HG03565 (cell line): ENCODE measurements at regions not wholly inside any gene's neighbourhood (a gene's known extent, or its start where the extent isn't known, plus 50 kb on each side); places are given as distances from the start of the nearest gene placed in this dataset.
"Not testable (repeated sequence)": the region's sequence is repeated elsewhere in the genome, so short reads cannot be mapped to it uniquely, and the experiment has no call there.

Source experiments
- ATAC-seq: cut with Tn5 transposase; IDR thresholded peaks from one replicate; pipeline ENCODE4 v1.9.1; 2021; ENCODE audit warnings: mild to moderate bottlenecking, moderate library complexity; ENCODE audit not compliant: unreplicated experiment

DNA sequence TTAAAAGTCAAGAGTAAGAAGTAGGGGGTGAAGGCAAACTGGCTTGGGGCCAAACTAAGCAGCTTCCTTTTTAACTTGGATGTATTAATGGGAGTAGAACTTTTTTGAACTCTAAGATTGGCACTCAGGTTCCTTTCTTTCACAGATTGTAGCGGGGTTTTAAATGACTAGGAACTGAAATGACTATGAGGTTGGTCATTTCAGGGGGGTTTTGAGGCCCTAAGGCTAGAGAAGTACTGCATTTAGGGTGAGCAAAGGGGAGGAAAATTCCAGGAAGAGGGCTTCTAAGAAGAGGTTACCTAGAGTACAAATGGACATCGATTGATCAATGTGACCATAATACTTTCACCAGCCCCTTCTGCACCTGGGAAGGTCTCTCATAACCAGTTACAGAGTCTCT, 381.8 kb downstream of the MLLT3 start:
- no peak for ATAC-seq

DNA sequence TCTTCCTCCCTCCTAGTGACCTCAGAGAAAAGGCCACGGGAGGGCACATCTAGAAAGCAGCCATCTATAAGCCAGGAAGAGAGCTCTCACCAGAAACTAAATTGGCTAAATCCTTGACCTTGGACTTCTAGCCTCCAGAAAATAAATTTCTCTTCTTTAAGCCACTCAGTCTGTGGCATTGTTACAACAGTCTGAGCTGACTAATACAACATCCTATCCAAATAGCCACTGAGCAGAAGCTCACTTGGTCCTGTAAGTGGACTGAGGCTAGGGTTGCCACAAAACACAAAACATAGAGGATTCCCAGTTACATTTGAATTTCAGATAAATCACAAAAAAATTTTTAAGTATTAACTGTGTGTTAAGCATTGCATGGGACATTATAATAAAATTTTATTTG, 383.4 kb downstream of the MLLT3 start:
- no peak for ATAC-seq

DNA sequence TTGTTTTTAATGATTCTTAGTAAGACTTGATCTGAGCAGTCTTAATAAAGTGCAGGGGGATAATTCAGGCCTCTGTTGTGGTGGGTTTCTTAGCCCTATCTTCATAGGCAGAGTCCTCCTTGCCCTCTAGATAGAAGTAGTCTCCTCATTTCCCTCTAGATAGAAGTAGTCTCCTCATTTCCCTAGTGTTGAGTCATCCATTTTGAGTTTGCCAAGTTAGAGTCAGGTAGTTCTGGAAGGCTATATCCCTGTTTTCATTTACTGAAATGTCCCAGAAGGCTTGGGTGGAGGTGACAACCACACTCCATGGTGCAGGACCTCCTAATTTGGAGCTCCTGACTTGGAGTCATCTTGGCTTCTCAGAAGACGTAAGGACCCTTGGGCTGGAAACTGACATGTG, 384.6 kb downstream of the MLLT3 start:
- ATAC-seq: no peak

DNA sequence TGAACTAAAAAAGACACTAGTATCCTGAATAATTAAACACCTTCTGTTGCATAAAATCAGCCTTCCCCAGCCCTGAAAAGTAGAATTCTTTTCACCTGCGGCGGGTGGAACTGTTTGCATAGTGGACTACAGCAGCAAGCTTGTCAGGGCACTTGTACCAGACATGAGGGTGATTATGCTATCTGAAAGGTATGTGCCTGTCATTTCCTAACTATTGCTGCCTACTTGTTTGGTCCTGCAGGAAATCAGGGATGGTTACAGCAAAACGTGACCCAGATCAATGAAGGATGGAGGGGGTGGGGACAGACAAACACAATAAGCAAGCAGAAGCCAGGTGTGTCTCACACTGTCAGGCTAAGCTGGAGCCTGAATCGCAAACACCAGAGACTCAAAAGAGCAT, 385.6 kb downstream of the MLLT3 start:
- no peak for ATAC-seq

DNA sequence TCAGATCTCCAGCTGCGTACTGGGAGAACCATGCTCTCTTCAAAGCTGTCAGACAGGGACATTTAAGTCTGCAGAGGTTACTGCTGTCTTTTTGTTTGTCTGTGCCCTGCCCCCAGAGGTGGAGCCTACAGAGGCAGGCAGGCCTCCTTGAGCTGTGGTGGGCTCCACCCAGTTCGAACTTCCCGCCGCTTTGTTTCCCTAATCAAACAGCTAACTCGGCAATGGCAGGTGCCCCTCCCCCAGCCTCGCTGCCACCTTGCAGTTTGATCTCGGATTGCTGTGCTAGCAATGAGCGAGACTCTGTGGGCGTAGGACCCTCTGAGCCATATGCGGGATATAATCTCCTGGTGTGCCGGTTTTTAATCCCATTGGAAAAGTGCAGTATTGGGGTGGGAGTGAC, 387.1 kb downstream of the MLLT3 start:
- not testable (repeated sequence) for ATAC-seq

DNA sequence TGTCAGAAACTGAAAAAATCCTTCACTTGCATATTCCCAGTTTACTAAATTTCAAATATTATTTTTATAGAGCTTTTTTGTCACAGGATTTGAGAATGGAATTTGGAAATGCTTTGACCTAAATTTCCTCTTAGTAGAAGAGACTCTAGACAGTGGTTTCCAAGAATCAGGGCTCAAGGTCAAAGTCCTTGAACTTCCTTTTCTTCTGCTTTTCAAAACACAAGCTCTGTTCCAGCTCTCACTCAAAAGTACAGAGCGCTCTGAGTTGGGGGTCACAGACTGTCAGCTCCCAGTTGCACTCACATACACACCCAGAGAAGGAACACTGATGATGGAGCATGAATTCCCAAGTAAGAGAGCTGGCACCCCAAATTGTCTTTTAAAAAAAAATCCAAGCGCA, 394.2 kb downstream of the MLLT3 start:
- ATAC-seq: no peak

DNA sequence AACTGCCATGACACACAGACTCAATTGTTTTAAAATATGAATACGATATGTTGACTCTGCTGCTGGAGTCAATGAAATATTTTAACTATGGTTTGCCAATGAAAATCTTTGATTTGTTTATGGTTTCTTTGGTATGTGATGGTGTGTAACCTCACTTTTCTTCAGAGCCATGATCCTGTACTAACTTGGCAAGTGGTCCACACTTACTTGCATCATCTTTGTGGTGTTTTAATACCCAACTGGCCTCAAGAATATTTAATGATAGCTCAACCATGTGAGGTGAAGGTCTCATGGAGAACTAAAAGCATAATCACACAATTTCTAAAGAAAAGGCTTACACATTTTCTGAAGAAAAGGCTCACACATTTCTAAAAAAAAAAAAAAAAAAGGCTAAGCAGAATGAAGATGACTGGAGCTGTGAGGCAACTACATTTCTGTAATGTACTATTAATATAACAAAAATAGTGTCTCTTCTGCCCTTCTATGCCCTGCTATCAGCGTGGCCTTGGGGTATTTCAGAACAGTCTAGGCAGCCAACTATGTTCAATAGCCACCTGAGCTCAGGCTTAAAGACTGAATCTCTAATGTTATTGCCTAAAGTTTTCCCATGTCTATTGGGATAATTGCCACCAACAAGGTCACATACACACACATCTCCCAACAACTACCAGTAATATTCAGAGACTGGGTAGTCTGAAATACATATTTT, 395.0 kb downstream of the MLLT3 start:
- no peak for ATAC-seq

DNA sequence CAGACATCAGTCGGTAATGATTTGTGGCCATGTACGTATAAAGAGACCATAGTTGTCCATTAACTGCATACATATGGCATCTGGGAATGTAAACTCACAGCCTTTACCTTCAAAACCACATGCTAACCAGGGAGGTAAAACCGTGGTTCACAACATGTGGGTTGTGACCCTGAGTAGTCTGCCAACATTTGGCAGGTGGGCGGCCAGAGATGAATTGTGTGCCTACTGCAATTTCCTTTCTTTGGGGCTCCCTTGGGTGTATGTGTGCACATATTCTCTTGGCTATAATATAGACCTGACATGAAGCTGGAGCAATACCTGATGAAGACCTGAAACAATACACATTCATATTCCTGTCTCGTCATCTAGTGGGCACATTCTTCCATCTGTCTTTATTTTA, 396.0 kb downstream of the MLLT3 start:
- no peak for ATAC-seq

DNA sequence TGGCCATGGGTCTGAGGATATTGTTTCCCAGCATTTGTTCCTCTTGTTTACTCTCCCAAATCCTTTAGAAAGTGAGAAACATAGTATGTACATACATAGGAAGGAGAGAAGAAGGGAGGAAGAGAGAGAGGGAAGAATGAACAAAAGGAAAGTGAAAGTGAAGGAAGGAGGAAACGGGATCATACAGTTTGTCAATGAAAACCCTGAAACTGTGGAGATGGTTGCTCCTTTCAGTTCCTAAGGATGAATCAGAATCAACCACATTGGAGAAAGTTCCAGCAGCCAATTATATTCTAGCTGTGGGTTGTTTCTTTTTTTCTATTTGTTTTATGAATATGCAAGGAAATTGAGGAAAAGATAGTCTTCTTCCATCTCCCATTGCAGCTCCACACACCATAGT, 396.5 kb downstream of the MLLT3 start:
- no peak for ATAC-seq

DNA sequence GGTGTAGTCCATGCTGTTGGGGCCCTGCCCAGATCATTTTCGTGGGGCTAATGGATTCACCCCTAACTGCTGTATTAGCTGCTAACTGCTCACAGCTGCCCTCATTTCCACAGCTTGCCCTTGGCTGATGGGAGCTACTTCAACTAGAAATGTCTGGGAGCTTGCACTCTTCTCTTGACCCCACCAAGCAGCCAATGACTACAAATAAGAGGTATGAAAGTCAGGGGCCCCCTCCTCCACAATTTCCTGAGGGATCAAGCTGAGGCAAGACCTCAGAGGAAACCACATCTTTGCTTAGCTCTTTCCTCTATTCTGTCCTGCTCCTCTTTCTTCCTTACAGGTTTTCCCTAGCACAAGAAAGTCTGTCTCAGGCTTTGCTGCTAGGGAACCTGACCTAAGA, 397.5 kb downstream of the MLLT3 start:
- ATAC-seq: no peak

DNA sequence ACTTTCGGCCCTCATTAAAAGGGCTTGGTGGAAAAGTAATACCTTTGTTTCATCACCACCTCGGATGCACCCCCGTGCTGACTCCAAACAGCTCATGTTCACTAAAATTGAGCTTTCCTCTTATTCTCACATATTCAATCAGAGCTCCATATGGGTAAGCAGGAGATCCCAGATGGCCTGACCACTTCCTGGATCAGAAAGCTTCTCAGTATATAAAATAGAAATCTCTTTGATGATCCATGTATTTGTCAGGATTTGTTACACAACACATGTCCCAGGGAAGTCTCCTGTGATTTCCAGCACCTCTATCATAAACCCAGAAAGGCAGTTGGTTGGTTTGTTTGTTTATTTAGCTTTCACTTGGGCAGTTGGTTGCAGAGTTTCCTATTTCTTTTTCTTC, 402.0 kb downstream of the MLLT3 start:
- ATAC-seq: no peak

DNA sequence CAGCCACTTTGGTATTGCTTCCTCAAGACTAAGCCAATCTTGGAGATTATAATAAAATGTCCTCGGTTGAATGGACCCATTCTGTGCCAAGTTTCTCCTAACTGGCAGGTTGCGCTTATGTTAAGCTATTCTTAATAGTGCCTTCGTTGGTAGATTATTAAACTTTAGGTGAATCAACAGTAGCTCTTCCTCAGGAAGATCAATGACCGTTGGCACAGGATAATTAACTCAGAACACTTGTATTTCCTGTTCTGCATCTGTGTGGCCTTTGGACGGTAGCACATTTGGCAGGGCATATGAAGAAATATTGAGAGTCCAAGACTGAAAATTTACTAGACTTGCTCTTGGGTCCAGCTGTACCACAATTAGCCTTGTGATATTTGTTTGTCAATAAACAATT, 402.9 kb downstream of the MLLT3 start:
- no peak for ATAC-seq

DNA sequence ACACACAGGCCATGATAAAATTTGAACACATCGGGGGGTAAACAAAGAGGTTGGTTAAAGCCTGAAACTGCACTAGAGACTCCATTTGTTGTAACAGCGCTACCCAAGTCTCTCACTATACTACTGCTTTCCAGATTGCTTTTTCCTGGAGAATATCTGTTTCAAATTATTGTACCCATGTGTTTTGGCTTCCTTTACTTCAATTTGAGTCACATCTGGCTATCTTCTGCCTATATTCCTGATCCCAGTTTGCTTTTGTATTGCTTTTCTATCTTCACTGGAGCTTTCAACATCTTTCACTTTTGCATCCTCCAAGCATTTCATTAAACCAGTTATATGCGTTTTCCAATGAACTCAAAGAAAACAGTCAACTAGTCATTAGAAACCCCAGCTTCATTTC, 404.7 kb downstream of the MLLT3 start:
- no peak for ATAC-seq

DNA sequence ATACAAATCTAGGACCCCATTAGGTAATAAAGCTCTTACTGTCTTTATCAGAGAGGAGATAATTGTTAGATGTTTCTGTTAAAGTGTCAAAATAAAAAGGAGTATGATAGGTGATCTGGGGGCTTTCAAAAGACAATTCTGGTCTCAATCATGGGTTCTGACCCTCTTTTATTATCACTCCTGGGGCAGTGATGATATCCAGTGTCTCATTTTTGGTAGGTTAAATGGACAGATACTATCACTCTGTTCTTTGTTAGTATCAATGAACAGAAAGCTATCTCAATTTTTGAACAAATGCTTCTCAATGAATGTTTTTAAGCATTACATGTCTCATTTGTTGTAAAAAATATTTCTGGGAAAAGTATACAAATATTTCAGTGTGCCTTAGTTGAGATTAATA, 405.9 kb downstream of the MLLT3 start:
- no peak for ATAC-seq

DNA sequence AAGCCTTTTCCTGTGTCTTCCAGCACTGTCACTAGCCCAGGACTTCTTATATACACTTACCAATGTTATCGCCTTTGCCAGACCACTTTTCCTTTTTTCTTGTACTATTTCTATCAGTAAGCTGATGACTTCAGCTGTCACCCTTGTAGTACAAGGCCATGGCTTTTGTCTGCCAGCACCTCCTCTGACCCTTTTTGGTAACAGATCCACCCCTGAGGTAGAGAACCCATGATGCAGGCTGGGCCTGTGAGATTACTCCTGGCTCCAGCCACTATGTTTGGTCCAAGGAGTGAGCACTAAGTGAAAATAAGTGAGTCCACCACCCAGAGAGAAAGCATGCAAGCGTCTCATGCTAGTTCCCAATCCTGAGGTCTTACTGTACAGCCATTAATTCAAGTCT, 406.7 kb downstream of the MLLT3 start:
- no peak for ATAC-seq

DNA sequence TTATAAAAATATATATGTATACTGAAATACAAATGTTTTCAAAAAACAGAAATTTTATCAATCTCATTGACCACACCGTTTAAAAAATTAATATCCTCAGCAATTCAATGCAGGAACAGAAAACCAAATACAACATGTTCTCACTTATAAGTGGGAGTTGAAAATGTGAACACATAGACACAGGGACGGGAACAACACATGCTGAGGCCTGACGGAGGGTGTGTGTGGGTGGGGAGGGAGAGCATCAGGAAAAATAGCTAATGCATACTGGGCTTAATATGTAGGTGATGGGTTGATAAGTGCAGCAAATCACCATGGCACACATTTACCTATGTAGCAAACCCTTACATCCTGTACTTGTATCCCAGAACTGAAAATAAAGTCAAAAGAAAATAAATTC, 409.5 kb downstream of the MLLT3 start:
- ATAC-seq: no peak

DNA sequence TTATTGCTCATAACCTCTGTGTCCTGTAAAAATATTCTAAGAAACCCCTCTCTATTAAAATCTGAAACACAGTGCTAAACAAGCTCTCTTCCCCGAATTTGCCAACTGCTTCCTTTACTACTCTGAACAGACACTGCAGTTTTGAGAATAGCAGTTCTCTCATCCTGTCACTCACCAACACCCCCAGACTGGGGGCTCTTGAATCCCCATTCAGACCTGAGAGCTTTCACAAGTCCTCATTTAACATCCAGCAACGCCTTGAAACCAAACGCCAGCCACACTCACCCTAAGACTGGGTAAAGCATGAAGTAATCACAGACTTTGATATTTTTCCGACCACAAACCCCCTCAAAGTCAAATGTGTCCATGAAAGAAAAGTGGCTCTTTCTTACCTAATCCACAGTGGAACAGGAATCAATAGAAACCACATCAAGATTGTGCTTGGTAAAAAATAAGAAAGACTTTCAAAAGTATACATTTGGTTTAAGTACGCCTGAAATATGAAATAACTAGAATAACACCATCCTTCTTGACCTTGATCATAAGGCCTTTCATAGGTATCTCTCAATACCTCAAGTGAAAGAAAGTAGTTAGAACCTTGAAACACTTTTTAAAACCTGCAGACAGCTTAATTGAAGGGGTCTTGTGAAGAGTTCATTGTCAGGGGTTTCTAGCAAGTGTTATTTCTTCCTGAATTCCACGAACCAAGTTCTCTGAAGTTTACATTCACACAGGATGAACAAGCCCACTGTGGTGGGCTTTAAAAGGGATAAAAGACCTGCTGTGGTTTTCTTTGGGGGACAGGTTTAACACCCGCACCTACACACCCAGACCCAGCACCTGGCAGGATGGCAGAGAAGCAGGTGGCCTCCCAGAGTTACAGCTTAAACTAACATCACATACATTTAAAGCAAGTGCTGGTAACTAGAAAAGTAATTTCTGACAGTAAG, 412.6 kb downstream of the MLLT3 start:
- ATAC-seq: no peak

DNA sequence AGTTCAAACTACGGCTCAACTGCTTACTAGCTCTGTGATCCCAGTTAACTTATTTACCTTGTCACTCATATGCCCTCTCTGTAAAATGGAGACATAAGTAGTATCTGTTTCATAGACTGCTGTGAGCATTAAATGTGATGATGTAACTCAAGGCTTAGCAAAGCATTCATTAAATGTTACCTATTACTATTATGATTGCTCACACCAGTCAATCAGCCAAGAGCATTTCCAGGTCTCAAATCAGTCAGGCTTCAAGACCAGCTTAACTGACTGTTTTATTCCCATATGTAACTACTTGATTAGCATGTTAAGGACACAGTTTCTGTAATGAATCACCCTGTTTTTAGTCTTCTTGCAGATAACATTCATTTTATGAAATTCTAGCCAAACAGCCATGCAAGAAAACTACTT, 413.3 kb downstream of the MLLT3 start:
- ATAC-seq: no peak

DNA sequence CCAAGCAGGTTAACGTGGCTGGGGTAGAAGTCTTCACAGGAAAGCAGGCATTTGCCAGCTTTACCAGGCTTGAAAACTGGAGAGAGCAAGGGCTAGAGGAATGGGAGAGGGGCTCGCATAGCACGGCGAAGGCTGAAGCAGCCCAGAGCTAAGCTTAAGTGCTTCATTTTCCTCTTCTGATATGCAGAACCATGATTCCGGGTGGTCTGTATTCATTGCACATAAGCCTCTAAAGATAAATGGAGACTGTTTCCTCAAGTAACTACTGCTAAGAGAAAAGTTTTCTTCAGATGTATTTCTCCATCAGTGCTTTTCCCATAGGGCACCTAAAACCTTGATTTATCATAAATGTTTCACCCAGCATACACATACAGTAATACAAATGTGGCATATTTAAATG, 414.1 kb downstream of the MLLT3 start:
- ATAC-seq: no peak

DNA sequence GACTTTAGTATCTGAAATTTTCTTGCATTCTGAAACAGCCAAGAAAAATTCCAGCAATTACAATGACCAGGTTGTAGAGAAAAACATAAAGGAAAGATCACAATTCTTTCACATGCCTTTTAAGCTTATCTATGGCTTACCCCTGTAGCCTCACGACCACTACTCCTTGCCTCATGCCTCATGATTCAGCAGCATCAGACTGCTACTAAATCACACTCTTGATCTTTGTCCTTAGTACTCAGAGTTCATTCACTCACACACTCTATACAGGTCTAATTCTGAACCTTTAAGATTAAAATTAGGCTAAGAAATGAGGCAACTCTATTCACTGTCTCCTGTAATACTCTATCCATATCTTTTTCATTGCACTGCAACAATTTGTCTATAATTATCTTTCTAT, 415.1 kb downstream of the MLLT3 start:
- ATAC-seq: no peak

DNA sequence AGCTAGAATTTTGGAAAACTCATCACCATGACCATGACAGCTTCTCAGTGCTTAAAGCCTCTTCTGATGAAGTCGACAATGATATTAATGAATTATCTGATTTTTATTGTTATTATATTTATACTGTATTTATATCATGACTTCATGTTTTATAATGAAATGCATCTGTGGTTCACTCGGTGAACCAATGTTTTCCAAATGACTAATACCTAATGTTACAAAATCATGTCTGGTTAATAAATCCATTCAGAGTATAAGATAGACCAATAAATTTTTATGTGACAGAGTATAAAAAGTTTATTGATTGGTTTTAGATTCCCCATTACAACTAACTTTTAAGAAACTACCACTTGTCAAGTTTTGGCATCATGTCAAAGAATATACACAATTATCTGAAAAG, 416.5 kb downstream of the MLLT3 start:
- no peak for ATAC-seq

DNA sequence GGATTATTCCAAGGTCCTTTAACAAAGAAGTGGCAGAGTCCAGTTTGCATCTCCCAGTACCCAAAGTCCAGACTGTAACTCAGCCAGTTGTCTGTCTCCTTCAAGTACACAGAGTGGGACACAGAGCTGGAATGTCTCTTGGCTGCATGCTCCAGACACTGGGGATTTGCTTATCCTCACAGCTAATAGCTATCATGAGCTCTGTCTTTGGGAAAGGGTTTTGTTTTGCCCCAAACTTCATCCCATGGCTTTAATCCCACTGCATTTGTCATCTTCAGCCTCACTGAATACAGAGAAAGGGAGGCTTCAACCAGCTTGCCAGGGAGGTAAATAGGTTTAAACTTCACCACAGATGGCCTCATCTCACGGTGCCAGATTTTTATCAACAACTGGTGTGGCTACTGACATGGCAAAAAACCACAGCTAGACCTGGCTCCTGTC, 412.2 kb upstream of the SLC24A2 start:
- no peak for ATAC-seq
